ENCODE measurements at regions not wholly inside any gene's neighbourhood (a gene's known extent, or its start where the extent isn't known, plus 50 kb on each side); places are given as distances from the start of the nearest gene placed in this dataset.

DNA sequence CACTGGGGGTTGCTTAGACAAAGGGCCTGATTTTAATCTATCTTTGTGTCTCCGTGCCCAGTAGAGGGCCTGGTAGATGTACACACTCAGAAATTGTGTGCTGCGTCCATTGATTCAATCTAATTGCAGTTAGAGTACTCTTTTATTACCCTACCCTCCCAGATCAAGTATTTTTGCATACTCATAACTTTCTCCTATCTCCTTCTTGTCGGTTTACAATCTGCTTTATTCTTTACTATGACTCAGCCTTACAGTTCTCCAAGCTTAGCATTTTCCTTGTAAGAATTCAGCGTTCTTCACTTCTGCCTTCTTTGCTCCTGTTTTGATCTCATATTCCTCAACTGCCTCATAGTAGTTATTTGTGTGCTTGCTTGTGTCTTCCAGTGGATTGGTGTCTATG lies 124.5 kb upstream of the ARRDC4 start:
- Histone ChIP-seq H3K27ac (ENCODE audit: extremely low read depth, low read depth, low read length) (no peak overlapping the region), H3K9me3 (ENCODE audit: control insufficient read depth, insufficient read depth, low read depth, low read length) (no peaks in the 10 kb centered on the region), H3K4me3 (ENCODE audit: low read depth, low read length) (no peak overlapping the region), H3K4me1 (ENCODE audit: control insufficient read depth, insufficient read depth, low read length) (no peaks in the 10 kb centered on the region), H3K36me3 (ENCODE audit: control insufficient read depth in 2 of 2, insufficient read depth in 1 of 2, low read length in 2 of 2) (no peaks in the 10 kb centered on the region)
- ChIA-PET POLR2A (no interaction called here), CTCF (interaction anchor here (1.0 kb wide), 1 partner anchor 31 kb away, joined by 3 read pairs; no protein-coding TSS in a partner anchor)
- TF ChIP-seq ZNF747 (tag by site-specific recombination; IDR thresholded peaks at IDR 0.05) (no peak), ZNF140 (tag by site-specific recombination; IDR thresholded peaks at IDR 0.05) (no peak), ZNF626 (tag by site-specific recombination; IDR thresholded peaks at IDR 0.05) (no peak), YY2 (tag by site-specific recombination; IDR thresholded peaks at IDR 0.05) (no peak), ZNF558 (tag by site-specific recombination; IDR thresholded peaks at IDR 0.05) (no peak), HOXD13 (CRISPR knock-in tag; IDR thresholded peaks at IDR 0.05; ENCODE audit: borderline replicate concordance) (no peak), PRDM1 (tag by site-specific recombination; IDR thresholded peaks at IDR 0.05) (no peak), ZNF585B (tag by site-specific recombination; IDR thresholded peaks at IDR 0.05) (no peak), ZNF521 (tag by site-specific recombination; IDR thresholded peaks at IDR 0.05) (no peak), ZNF221 (tag by site-specific recombination; IDR thresholded peaks at IDR 0.05; ENCODE audit: borderline replicate concordance) (no peak), ZNF843 (tag by site-specific recombination; IDR thresholded peaks at IDR 0.05) (no peak), ZNF311 (tag by site-specific recombination; IDR thresholded peaks at IDR 0.05; ENCODE audit: borderline replicate concordance) (no peak), ZSCAN4 (tag by site-specific recombination; IDR thresholded peaks at IDR 0.05) (no peak)

DNA sequence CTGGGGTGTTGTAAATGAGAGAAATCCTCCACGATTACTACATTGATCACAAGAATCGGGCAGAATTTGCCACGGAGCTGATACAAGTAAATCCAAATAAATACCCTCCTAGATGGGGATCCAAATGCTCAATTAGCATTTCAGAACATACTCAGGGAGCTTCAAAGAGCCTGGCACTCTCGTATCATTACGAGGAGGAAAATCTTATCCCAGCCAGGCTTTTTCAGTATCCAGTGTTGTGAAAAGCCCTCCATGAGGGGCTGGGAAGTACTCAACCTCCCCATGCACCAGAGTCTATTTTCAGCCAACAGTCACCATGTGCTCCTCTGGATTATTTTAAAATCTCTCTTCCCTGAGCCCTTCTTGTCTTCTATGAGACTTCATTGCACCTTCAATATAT lies 122.6 kb upstream of the ARRDC4 start:
- Histone ChIP-seq H3K4me3 (ENCODE audit: low read depth, low read length) (no peak overlapping the region), H3K9me3 (ENCODE audit: control insufficient read depth, insufficient read depth, low read depth, low read length) (no peaks in the 10 kb centered on the region), H3K36me3 (ENCODE audit: control insufficient read depth in 2 of 2, insufficient read depth in 1 of 2, low read length in 2 of 2) (no peaks in the 10 kb centered on the region), H3K4me1 (ENCODE audit: control insufficient read depth, insufficient read depth, low read length) (no peaks in the 10 kb centered on the region), H3K27ac (ENCODE audit: extremely low read depth, low read depth, low read length) (no peak overlapping the region)
- ChIA-PET POLR2A (no interaction called here), CTCF (no interaction called here)
- no peak for TF ChIP-seq ZNF837 (tag by site-specific recombination; IDR thresholded peaks at IDR 0.05)
- TF ChIP-seq ZNF561 (tag by site-specific recombination; IDR thresholded peaks at IDR 0.05; ENCODE audit: borderline replicate concordance), result no peak
- no peak for TF ChIP-seq ZNF341 (tag by site-specific recombination; IDR thresholded peaks at IDR 0.05; ENCODE audit: low read depth)
- TF ChIP-seq ZNF214 (tag by site-specific recombination; IDR thresholded peaks at IDR 0.05; ENCODE audit: borderline replicate concordance), result no peak
- TF ChIP-seq ZNF571 (tag by site-specific recombination; IDR thresholded peaks at IDR 0.05), result no peak

- no peaks in the 10 kb centered on the region for H3K36me3 ChIP-seq (ENCODE audit: control insufficient read depth in 2 of 2, insufficient read depth in 1 of 2, low read length in 2 of 2)
- no peak overlapping the region for H3K4me3 ChIP-seq (ENCODE audit: low read depth, low read length)
- ChIA-PET POLR2A (no interaction called here), CTCF (interaction anchor here (0.6 to 0.7 kb wide), 2 partner anchors 433 to 1124 kb away, joined by 3 to 4 read pairs; no protein-coding TSS in a partner anchor)
- no peaks in the 10 kb centered on the region for H3K4me1 ChIP-seq (ENCODE audit: control insufficient read depth, insufficient read depth, low read length)
- no peak overlapping the region for H3K27ac ChIP-seq (ENCODE audit: extremely low read depth, low read depth, low read length)
- no peaks in the 10 kb centered on the region for H3K9me3 ChIP-seq (ENCODE audit: control insufficient read depth, insufficient read depth, low read depth, low read length)
- TF ChIP-seq ZNF776 (tag by site-specific recombination; IDR thresholded peaks at IDR 0.05; ENCODE audit: borderline replicate concordance) (no peak), ZBTB48 (tag by site-specific recombination; IDR thresholded peaks at IDR 0.05) (no peak), OSR2 (tag by site-specific recombination; IDR thresholded peaks at IDR 0.05) (no peak), KLF1 (tag by site-specific recombination; IDR thresholded peaks at IDR 0.05) (no peak), ZNF148 (tag by site-specific recombination; IDR thresholded peaks at IDR 0.05; ENCODE audit: borderline replicate concordance) (no peak), ZFHX2 (tag by site-specific recombination; conservative IDR thresholded peaks at IDR 0.05) (no peak), ZNF501 (tag by site-specific recombination; IDR thresholded peaks at IDR 0.05) (no peak), ZNF394 (tag by site-specific recombination; IDR thresholded peaks at IDR 0.05; ENCODE audit: borderline replicate concordance) (no peak), ZNF626 (tag by site-specific recombination; IDR thresholded peaks at IDR 0.05) (no peak), ZNF513 (tag by site-specific recombination; IDR thresholded peaks at IDR 0.05) (no peak)
These were observed 121.8 kb upstream of the ARRDC4 start for GRCh38 chr15:97838606-97839210.

All from HEK293 (cell line).